ENCODE measurements at regions not wholly inside any gene's neighbourhood (a gene's known extent, or its start where the extent isn't known, plus 50 kb on each side); places are given as distances from the start of the nearest gene placed in this dataset.

GRCh38 chr22:48751539-48752437 is 1075.9 kb downstream of the BRD1 start:
- Histone ChIP-seq H3K27me3 (ENCODE audit: insufficient read depth, poor library complexity, severe bottlenecking) (no peaks in the 10 kb centered on the region), H3K4me3 (replicated peaks; ENCODE audit: insufficient read depth, low read length) (no peak overlapping the region), H3K27ac (replicated peaks) (no peak overlapping the region)
- TF ChIP-seq POLR2AphosphoS5 (IDR thresholded peaks at IDR 0.05; ENCODE audit: low read depth) (no peak), REST (IDR thresholded peaks at IDR 0.05; ENCODE audit: insufficient replicate concordance, low read depth) (no peak), GABPA (IDR thresholded peaks at IDR 0.05; ENCODE audit: low read depth) (no peak), CTCF (IDR thresholded peaks at IDR 0.05; ENCODE audit: insufficient read depth, low read length) (no peak), SPI1 (IDR thresholded peaks at IDR 0.05; ENCODE audit: borderline replicate concordance, low read depth) (no peak)
- DNase-seq (ENCODE audit: low read depth in 1 of 2, low spot score in 1 of 2): no peak

- DNase-seq (ENCODE audit: low read depth in 1 of 2, low spot score in 1 of 2): no peak
- H3K27ac ChIP-seq (replicated peaks): no peak overlapping the region
- H3K27me3 ChIP-seq (ENCODE audit: insufficient read depth, poor library complexity, severe bottlenecking): no peaks in the 10 kb centered on the region
- TF ChIP-seq REST (IDR thresholded peaks at IDR 0.05; ENCODE audit: insufficient replicate concordance, low read depth) (no peak), SPI1 (IDR thresholded peaks at IDR 0.05; ENCODE audit: borderline replicate concordance, low read depth) (no peak), GABPA (IDR thresholded peaks at IDR 0.05; ENCODE audit: low read depth) (no peak), CTCF (IDR thresholded peaks at IDR 0.05; ENCODE audit: insufficient read depth, low read length) (no peak), POLR2AphosphoS5 (IDR thresholded peaks at IDR 0.05; ENCODE audit: low read depth) (no peak)
- no peak overlapping the region for H3K4me3 ChIP-seq (replicated peaks; ENCODE audit: insufficient read depth, low read length)
Observed at GRCh38 chr22:48750826-48751440, 1076.7 kb downstream of the BRD1 start.

- TF ChIP-seq GABPA (IDR thresholded peaks at IDR 0.05; ENCODE audit: low read depth): no peak
- no peak for TF ChIP-seq REST (IDR thresholded peaks at IDR 0.05; ENCODE audit: insufficient replicate concordance, low read depth)
- TF ChIP-seq CTCF (IDR thresholded peaks at IDR 0.05; ENCODE audit: insufficient read depth, low read length): no peak
- TF ChIP-seq SPI1 (IDR thresholded peaks at IDR 0.05; ENCODE audit: borderline replicate concordance, low read depth): no peak
- TF ChIP-seq POLR2AphosphoS5 (IDR thresholded peaks at IDR 0.05; ENCODE audit: low read depth): no peak
- DNase-seq (ENCODE audit: low read depth in 1 of 2, low spot score in 1 of 2): no peak
- Histone ChIP-seq H3K27ac (replicated peaks) (no peak overlapping the region), H3K27me3 (ENCODE audit: insufficient read depth, poor library complexity, severe bottlenecking) (no peaks in the 10 kb centered on the region), H3K4me3 (replicated peaks; ENCODE audit: insufficient read depth, low read length) (no peak overlapping the region)
Observed at GRCh38 chr22:48750282-48750681, 1077.4 kb downstream of the BRD1 start.

All from HL-60 (cell line).